ENCODE measurements at regions not wholly inside any gene's neighbourhood (a gene's known extent, or its start where the extent isn't known, plus 50 kb on each side); places are given as distances from the start of the nearest gene placed in this dataset.

GRCh38 chr3:111362381-111363009 is 179.5 kb upstream of the CD96 start:
- TF ChIP-seq, protein P1, sequence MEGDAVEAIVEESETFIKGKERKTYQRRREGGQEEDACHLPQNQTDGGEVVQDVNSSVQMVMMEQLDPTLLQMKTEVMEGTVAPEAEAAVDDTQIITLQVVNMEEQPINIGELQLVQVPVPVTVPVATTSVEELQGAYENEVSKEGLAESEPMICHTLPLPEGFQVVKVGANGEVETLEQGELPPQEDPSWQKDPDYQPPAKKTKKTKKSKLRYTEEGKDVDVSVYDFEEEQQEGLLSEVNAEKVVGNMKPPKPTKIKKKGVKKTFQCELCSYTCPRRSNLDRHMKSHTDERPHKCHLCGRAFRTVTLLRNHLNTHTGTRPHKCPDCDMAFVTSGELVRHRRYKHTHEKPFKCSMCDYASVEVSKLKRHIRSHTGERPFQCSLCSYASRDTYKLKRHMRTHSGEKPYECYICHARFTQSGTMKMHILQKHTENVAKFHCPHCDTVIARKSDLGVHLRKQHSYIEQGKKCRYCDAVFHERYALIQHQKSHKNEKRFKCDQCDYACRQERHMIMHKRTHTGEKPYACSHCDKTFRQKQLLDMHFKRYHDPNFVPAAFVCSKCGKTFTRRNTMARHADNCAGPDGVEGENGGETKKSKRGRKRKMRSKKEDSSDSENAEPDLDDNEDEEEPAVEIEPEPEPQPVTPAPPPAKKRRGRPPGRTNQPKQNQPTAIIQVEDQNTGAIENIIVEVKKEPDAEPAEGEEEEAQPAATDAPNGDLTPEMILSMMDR (IDR thresholded peaks at IDR 0.05; ENCODE audit: low read length): no peak
- TF ChIP-seq EZH2 (IDR thresholded peaks at IDR 0.05; ENCODE audit: borderline replicate concordance, low read length): no peak
